Activated naive CD4-positive, alpha-beta T cell treated with anti-CD3 and anti-CD28 coated beads for 36 hours (primary cell): ENCODE measurements at regions not wholly inside any gene's neighbourhood (a gene's known extent, or its start where the extent isn't known, plus 50 kb on each side); places are given as distances from the start of the nearest gene placed in this dataset.

Experiments used
- CTCF ChIA-PET: fragments of 350-600 bp; sonication (Branson Sonifier 250); formaldehyde crosslinking; loops from one replicate; lab custom pipeline; 2021; ENCODE audit warnings: antibody characterized with exemption; lab: Charles Lee
- DNase-seq: peaks from one replicate; pipeline ENCODE4 v3.0.0-alpha.2; 2020
- H3K27ac Mint-ChIP-seq: one replicate; pipeline ENCODE4 v1.8.0; 2021; ENCODE audit warnings: mild to moderate bottlenecking, mixed read lengths
- H3K27me3 Mint-ChIP-seq: one replicate; pipeline ENCODE4 v1.8.0; 2021; ENCODE audit warnings: low read depth, mixed read lengths
- H3K36me3 Mint-ChIP-seq: one replicate; pipeline ENCODE4 v1.8.0; 2021; ENCODE audit warnings: low read depth, mixed read lengths
- H3K4me1 Mint-ChIP-seq: one replicate; pipeline ENCODE4 v1.8.0; 2021; ENCODE audit warnings: low read depth, mixed read lengths
- H3K4me3 Mint-ChIP-seq: one replicate; pipeline ENCODE4 v1.8.0; 2021; ENCODE audit warnings: mild to moderate bottlenecking, moderate library complexity, mixed read lengths
- H3K9me3 Mint-ChIP-seq: one replicate; pipeline ENCODE4 v1.8.0; 2021; ENCODE audit warnings: mixed read lengths
- intact Hi-C: fragments of 100-400 bp; cut with micrococcal nuclease; formaldehyde crosslinking; loops from one replicate; pipeline ENCODE4 v1.15.1; 2023

GRCh38 chr3:30180310-30181177 is 425.9 kb upstream of the TGFBR2 start:
- H3K4me3 Mint-ChIP-seq = no peak overlapping the region
- intact Hi-C loops = loop anchor here (5.0 kb wide), 1 partner anchor 138 kb away; no protein-coding TSS in a partner anchor

DNA sequence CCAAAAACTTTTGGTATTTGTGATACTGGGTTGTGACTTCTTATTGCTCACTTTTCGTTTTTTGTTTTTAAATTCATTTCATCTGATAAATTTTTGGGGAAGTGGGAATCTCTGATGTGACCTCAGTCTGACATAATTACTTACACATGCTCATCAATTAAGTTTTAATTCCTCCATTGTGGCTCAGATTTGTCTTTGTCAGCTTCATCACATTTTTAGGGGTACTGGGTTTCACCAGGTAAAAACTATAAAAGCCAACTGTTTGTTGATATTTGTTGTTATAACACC is 425.3 kb upstream of the TGFBR2 start:
- CTCF ChIA-PET = interaction anchor here (1.6 kb wide), 1 partner anchor 18 kb away, joined by 5 read pairs; no protein-coding TSS in a partner anchor
- H3K27ac Mint-ChIP-seq = no peak overlapping the region
- intact Hi-C loops = loop anchor here (5.0 kb wide), 1 partner anchor 139 kb away; no protein-coding TSS in a partner anchor

More at GRCh38 chr3:30180310-30181177, 425.9 kb upstream of the TGFBR2 start:
- Mint-ChIP-seq H3K27ac (no peak overlapping the region), H3K36me3 (no peaks in the 10 kb centered on the region), H3K4me1 (no peaks in the 10 kb centered on the region), H3K27me3 (no peaks in the 10 kb centered on the region), H3K9me3 (no peaks in the 10 kb centered on the region)
- no peak for DNase-seq
- CTCF ChIA-PET = interaction anchor here (1.0 to 1.6 kb wide), 2 partner anchors 19 kb away, joined by 3 to 5 read pairs; no protein-coding TSS in a partner anchor

GRCh38 chr3:30181581-30181980 is 424.8 kb upstream of the TGFBR2 start:
- no peaks in the 10 kb centered on the region for H3K36me3 Mint-ChIP-seq
- intact Hi-C loops = loop anchor here (5.0 kb wide), 1 partner anchor 139 kb away; no protein-coding TSS in a partner anchor
- H3K9me3 Mint-ChIP-seq = no peaks in the 10 kb centered on the region
- H3K27me3 Mint-ChIP-seq = no peaks in the 10 kb centered on the region
- no peak overlapping the region for H3K4me3 Mint-ChIP-seq
- CTCF ChIA-PET = interaction anchor here (0.6 to 1.6 kb wide), 2 partner anchors 18 to 78 kb away, joined by 3 to 5 read pairs; no protein-coding TSS in a partner anchor
- DNase-seq = no peak
- no peak overlapping the region for H3K27ac Mint-ChIP-seq
- no peaks in the 10 kb centered on the region for H3K4me1 Mint-ChIP-seq

More for the DNA sequence above, 425.3 kb upstream of the TGFBR2 start:
- Mint-ChIP-seq H3K4me1 (no peaks in the 10 kb centered on the region), H3K27me3 (no peaks in the 10 kb centered on the region), H3K4me3 (no peak overlapping the region), H3K36me3 (no peaks in the 10 kb centered on the region), H3K9me3 (no peaks in the 10 kb centered on the region)
- no peak for DNase-seq

- Mint-ChIP-seq H3K27me3 (no peaks in the 10 kb centered on the region), H3K9me3 (no peaks in the 10 kb centered on the region), H3K27ac (no peak overlapping the region), H3K4me1 (no peaks in the 10 kb centered on the region), H3K4me3 (no peak overlapping the region), H3K36me3 (no peaks in the 10 kb centered on the region)
- CTCF ChIA-PET = no interaction called here
- intact Hi-C loops = loop anchor here (5.0 kb wide), 1 partner anchor 141 kb away; no protein-coding TSS in a partner anchor
- DNase-seq = no peak
Observed at GRCh38 chr3:30183421-30183820, 423.0 kb upstream of the TGFBR2 start.

DNA sequence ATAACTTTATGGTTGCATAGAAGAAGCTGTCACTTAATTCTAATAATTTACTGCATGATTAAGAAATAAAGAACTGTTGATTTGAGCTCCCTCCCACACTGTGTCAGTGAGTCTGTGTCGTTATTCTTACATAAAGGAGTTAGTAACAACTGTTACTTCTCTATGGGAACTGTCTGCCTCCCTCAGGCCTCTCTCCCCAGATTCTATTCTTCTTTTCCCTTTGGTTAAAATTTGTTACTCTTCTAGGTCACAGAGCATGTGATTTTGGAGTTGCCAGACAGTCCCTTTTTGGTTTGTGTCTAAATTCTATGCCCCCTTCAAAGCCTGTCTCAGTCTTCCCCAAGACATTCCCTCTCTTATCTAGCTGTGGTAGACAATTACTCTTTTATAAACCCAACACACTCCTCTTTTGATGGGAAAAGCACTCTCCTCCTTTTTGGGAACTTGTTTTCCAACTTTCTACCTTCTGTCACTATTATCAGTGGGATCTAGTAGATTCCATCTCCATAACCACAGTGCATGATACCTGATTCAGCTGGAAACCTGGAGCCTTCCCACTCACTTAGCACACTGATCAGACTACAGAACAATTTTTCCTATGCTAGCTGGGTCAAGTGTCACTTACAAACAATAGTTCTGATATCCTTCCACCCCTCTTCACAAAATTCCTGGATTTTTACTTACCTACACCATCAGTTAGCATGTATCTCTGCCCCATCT is 422.1 kb upstream of the TGFBR2 start:
- no peaks in the 10 kb centered on the region for H3K27me3 Mint-ChIP-seq
- no peaks in the 10 kb centered on the region for H3K9me3 Mint-ChIP-seq
- DNase-seq = no peak
- no peaks in the 10 kb centered on the region for H3K4me1 Mint-ChIP-seq
- no peak overlapping the region for H3K4me3 Mint-ChIP-seq
- H3K27ac Mint-ChIP-seq = no peak overlapping the region
- CTCF ChIA-PET = interaction anchor here (1.4 kb wide), 1 partner anchor 15 kb away, joined by 3 read pairs; no protein-coding TSS in a partner anchor
- intact Hi-C loops = loop anchor here (5.0 kb wide), 1 partner anchor 142 kb away; no protein-coding TSS in a partner anchor
- H3K36me3 Mint-ChIP-seq = no peaks in the 10 kb centered on the region

DNA sequence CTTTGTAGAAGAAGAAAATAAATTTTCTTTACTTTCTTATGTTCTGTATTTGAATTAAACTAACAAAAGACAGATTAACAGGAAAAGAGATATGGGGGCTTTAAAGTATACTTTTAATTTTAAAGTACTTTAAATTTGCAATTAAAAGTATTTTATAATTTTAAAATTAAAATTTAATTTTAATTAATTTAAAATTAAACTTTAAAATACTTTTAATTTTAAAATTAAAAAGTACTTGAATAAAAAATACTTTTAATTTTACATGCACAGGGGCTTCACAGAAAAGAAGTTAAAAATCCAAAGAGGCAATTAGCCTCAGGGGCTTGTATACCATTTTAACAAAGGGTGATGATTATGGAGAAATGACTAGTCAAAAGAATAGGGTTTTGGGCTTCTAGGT is 420.5 kb upstream of the TGFBR2 start:
- CTCF ChIA-PET = interaction anchor here (1.1 kb wide), 1 partner anchor 11 kb away, joined by 3 read pairs; no protein-coding TSS in a partner anchor
- intact Hi-C loops = no loop called here

DNA sequence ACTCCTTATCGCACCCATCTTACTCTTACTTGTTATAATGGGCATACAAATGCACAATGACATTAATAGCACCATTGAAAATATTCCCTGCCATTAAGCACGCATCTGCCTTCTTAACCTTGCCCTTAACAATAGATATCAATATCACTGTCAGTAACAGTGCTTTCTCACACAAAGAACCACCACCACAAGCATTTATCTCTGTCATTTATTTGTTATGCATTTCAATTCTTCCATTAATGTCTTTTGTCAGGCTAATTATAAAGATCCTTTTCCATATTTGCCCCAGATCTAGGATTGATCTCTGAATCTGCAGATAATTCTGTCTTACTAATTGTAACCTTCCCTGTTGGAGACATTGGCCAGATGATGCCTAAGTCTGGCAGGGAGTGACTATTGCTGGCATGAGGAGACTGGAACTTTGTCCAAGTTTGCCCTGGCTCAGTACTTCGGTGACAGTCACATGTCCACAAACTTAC is 419.6 kb upstream of the TGFBR2 start:
- no peak for DNase-seq
- no peaks in the 10 kb centered on the region for H3K36me3 Mint-ChIP-seq
- no peaks in the 10 kb centered on the region for H3K9me3 Mint-ChIP-seq
- H3K4me3 Mint-ChIP-seq = no peak overlapping the region
- CTCF ChIA-PET = no interaction called here
- no peak overlapping the region for H3K27ac Mint-ChIP-seq
- intact Hi-C loops = no loop called here
- H3K27me3 Mint-ChIP-seq = no peaks in the 10 kb centered on the region
- H3K4me1 Mint-ChIP-seq = no peaks in the 10 kb centered on the region

More for the DNA sequence above, 420.5 kb upstream of the TGFBR2 start:
- no peaks in the 10 kb centered on the region for H3K27me3 Mint-ChIP-seq
- H3K4me1 Mint-ChIP-seq = no peaks in the 10 kb centered on the region
- no peak for DNase-seq
- H3K9me3 Mint-ChIP-seq = no peaks in the 10 kb centered on the region
- no peak overlapping the region for H3K27ac Mint-ChIP-seq
- no peaks in the 10 kb centered on the region for H3K36me3 Mint-ChIP-seq
- no peak overlapping the region for H3K4me3 Mint-ChIP-seq

DNA sequence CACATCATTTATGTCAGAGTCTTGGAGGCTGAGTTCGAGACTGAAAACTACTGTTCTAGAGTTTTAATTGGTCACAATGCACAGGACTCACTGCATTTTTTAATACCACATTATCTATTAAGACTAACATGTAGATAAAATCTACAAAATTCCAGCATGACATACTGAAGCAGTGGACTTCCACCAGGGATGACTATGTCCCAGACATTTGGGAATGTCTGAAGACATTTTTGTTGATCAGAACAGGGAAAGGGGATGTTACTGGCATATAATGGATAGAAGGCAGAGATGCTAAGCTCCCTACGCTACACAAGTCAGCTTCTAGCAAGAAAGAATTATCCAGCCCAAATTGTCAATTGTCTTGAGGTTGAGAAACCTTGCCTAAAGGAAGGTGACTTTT is 419.0 kb upstream of the TGFBR2 start:
- H3K9me3 Mint-ChIP-seq = no peaks in the 10 kb centered on the region
- H3K4me1 Mint-ChIP-seq = no peaks in the 10 kb centered on the region
- no peaks in the 10 kb centered on the region for H3K36me3 Mint-ChIP-seq
- CTCF ChIA-PET = no interaction called here
- DNase-seq = no peak
- no peaks in the 10 kb centered on the region for H3K27me3 Mint-ChIP-seq
- no peak overlapping the region for H3K4me3 Mint-ChIP-seq
- H3K27ac Mint-ChIP-seq = no peak overlapping the region
- intact Hi-C loops = no loop called here

DNA sequence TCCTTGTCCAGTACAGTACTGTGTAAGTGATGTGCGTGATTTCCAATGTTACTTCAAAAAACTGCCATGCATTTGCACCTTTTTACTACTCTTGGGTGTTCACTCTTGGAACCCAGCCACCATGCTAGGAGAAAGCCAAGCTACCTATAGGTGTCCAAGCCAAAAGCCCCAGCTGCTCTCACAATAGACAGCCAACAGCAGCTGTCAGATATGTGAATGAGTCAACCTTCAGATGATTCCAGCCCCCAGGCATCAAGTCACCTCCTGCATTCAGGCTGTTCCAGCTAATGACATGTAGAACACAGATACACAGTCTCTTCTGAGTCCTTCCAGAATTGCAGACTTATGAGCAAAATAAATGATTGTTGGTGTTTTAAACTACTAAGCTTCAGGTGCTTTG is 417.7 kb upstream of the TGFBR2 start:
- no peak for DNase-seq
- no peaks in the 10 kb centered on the region for H3K27me3 Mint-ChIP-seq
- H3K9me3 Mint-ChIP-seq = no peaks in the 10 kb centered on the region
- CTCF ChIA-PET = interaction anchor here (1.0 to 1.2 kb wide), 2 partner anchors 9 to 146 kb away, joined by 4 to 7 read pairs; no protein-coding TSS in a partner anchor
- H3K4me3 Mint-ChIP-seq = no peak overlapping the region
- intact Hi-C loops = no loop called here
- H3K36me3 Mint-ChIP-seq = no peaks in the 10 kb centered on the region
- H3K4me1 Mint-ChIP-seq = no peaks in the 10 kb centered on the region
- H3K27ac Mint-ChIP-seq = no peak overlapping the region

DNA sequence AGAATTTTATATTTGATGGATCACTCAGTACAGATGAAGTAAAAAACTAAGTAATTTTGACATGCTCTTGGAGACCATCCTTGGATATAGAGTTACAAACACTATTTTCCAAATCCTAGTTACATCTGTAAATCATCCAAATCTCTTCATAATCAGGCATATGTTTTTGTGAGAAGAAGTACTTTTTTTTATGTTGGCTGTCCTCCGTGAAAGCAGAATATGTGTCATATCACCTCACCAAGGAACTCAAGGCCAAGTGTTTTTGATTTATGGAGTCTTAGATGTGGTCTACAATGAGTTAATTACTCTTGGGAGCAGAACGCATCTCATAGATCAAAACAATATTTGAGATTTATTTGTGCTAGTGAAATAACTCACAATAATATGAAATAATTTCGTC is 416.5 kb upstream of the TGFBR2 start:
- H3K27ac Mint-ChIP-seq = no peak overlapping the region
- no peak overlapping the region for H3K4me3 Mint-ChIP-seq
- H3K9me3 Mint-ChIP-seq = no peaks in the 10 kb centered on the region
- H3K36me3 Mint-ChIP-seq = no peaks in the 10 kb centered on the region
- no peaks in the 10 kb centered on the region for H3K4me1 Mint-ChIP-seq
- no peaks in the 10 kb centered on the region for H3K27me3 Mint-ChIP-seq
- DNase-seq = no peak
- CTCF ChIA-PET = no interaction called here
- intact Hi-C loops = no loop called here

DNA sequence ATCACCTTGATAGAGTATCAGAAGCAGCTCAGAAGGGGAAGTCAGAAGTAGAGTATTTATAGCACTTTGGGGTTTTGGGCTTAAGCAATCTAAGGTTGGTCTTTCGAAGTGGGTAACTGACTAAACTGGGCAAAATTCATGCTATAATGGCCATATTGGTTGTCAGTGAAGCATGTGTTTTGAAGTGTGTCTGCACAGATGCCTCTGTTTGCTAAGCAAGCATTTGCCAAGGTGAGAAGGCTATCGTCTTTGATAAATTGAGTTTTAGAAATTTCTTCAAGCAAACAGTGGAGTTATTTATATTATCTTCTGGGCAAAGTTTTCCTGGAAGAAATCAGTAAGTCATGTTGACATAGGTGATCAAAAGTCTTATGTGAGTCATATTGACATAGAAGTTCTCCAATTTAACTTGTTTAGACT is 412.8 kb upstream of the TGFBR2 start:
- CTCF ChIA-PET = interaction anchor here (2.3 kb wide), 1 partner anchor 9 kb away, joined by 6 read pairs; no protein-coding TSS in a partner anchor
- intact Hi-C loops = no loop called here
- DNase-seq = no peak
- Mint-ChIP-seq H3K27me3 (no peaks in the 10 kb centered on the region), H3K36me3 (no peaks in the 10 kb centered on the region), H3K9me3 (no peaks in the 10 kb centered on the region), H3K27ac (no peak overlapping the region), H3K4me1 (peaks cover 6% of the 10 kb centered on the region), H3K4me3 (no peak overlapping the region)

DNA sequence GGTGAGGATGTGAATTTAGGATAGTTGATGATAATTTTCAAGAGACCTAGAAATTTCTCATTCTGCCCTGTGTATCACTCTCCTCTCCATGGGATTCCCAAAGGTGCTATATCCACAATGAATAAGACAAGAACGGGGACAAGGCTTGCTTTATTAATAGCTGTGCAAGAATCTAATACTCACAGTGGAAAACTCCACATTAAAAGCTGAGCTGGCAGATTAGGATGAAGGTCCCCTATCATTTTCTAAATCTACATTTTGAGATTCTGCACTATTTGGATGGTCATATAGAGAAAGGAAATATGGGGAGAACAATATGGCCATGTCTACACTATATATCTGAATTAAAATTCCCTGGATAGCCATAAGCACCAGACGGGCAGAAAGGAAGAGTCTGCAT is 411.0 kb upstream of the TGFBR2 start:
- no peak for DNase-seq
- CTCF ChIA-PET = interaction anchor here (0.5 to 5.1 kb wide), 3 partner anchors 80 to 154 kb away, joined by 4 to 58 read pairs (median 43); no protein-coding TSS in a partner anchor
- Mint-ChIP-seq H3K4me1 (peaks cover 6% of the 10 kb centered on the region), H3K4me3 (no peak overlapping the region), H3K9me3 (peaks cover 1% of the 10 kb centered on the region), H3K27me3 (no peaks in the 10 kb centered on the region), H3K36me3 (no peaks in the 10 kb centered on the region), H3K27ac (no peak overlapping the region)
- intact Hi-C loops = loop anchor here (5.0 kb wide), 1 partner anchor 1528 kb away; no protein-coding TSS in a partner anchor
